Stimulated activated CD8-positive, alpha-beta memory T cell treated with anti-CD3 and anti-CD28 coated beads, Interleukin-4, amount 100 ng/mL, for 48 hours (primary cell): ENCODE measurements at regions not wholly inside any gene's neighbourhood (a gene's known extent, or its start where the extent isn't known, plus 50 kb on each side); places are given as distances from the start of the nearest gene placed in this dataset.

Experiments
- DNase-seq: peaks from one replicate; pipeline ENCODE4 v3.0.0-alpha.2; 2020

GRCh38 chr5:110159202-110159601 is 469.5 kb downstream of the MAN2A1 start:
- DNase-seq: no peak

GRCh38 chr5:110161162-110161561 is 471.4 kb downstream of the MAN2A1 start:
- DNase-seq: no peak

- no peak for DNase-seq
These were observed 475.6 kb downstream of the MAN2A1 start for GRCh38 chr5:110165366-110165765.

GRCh38 chr5:110167384-110167783 is 477.7 kb downstream of the MAN2A1 start:
- no peak for DNase-seq

GRCh38 chr5:110169461-110169860 is 479.7 kb downstream of the MAN2A1 start:
- no peak for DNase-seq

- DNase-seq: no peak
These were observed 488.0 kb downstream of the MAN2A1 start for GRCh38 chr5:110177729-110178128.

GRCh38 chr5:110179321-110179720 is 489.6 kb downstream of the MAN2A1 start:
- no peak for DNase-seq

GRCh38 chr5:110194191-110194590 is 504.5 kb downstream of the MAN2A1 start:
- no peak for DNase-seq

GRCh38 chr5:110195288-110195687 is 505.6 kb downstream of the MAN2A1 start:
- DNase-seq: no peak

GRCh38 chr5:110201791-110202190 is 512.1 kb downstream of the MAN2A1 start:
- DNase-seq: no peak

- DNase-seq: no peak
These were observed 513.9 kb downstream of the MAN2A1 start for GRCh38 chr5:110203661-110204060.

- no peak for DNase-seq
These were observed 517.1 kb downstream of the TMEM232 start for GRCh38 chr5:110209401-110209800.

GRCh38 chr5:110218981-110219380 is 507.5 kb downstream of the TMEM232 start:
- DNase-seq: no peak

- DNase-seq: no peak
These were observed 506.7 kb downstream of the TMEM232 start for GRCh38 chr5:110219769-110220168.

GRCh38 chr5:110221036-110221435 is 505.4 kb downstream of the TMEM232 start:
- no peak for DNase-seq

- no peak for DNase-seq
These were observed 502.4 kb downstream of the TMEM232 start for GRCh38 chr5:110224050-110224449.

- no peak for DNase-seq
These were observed 500.5 kb downstream of the TMEM232 start for GRCh38 chr5:110225949-110226348.

GRCh38 chr5:110239786-110240185 is 486.7 kb downstream of the TMEM232 start:
- no peak for DNase-seq

- DNase-seq: no peak
These were observed 483.5 kb downstream of the TMEM232 start for GRCh38 chr5:110242950-110243349.

GRCh38 chr5:110248921-110249320 is 477.6 kb downstream of the TMEM232 start:
- DNase-seq: no peak

- no peak for DNase-seq
These were observed 476.1 kb downstream of the TMEM232 start for GRCh38 chr5:110250355-110250754.

- DNase-seq: no peak
These were observed 475.7 kb downstream of the TMEM232 start for GRCh38 chr5:110250755-110251154.

GRCh38 chr5:110251366-110251765 is 475.1 kb downstream of the TMEM232 start:
- DNase-seq: no peak

GRCh38 chr5:110255194-110255593 is 471.3 kb downstream of the TMEM232 start:
- DNase-seq: no peak

- no peak for DNase-seq
These were observed 470.2 kb downstream of the TMEM232 start for GRCh38 chr5:110256298-110256697.

- no peak for DNase-seq
These were observed 468.5 kb downstream of the TMEM232 start for GRCh38 chr5:110257971-110258370.
